LNCAP (cell line): ENCODE measurements at regions not wholly inside any gene's neighbourhood (a gene's known extent, or its start where the extent isn't known, plus 50 kb on each side); places are given as distances from the start of the nearest gene placed in this dataset.

ENCODE experiments used
- TF ChIP-seq, protein P1 (sequence below): fragments of 450-650 bp; IDR thresholded peaks from 2 replicates; pipeline ENCODE4 v1.5.1; 2017; ENCODE audit warnings: mild to moderate bottlenecking

- TF ChIP-seq, protein P1, sequence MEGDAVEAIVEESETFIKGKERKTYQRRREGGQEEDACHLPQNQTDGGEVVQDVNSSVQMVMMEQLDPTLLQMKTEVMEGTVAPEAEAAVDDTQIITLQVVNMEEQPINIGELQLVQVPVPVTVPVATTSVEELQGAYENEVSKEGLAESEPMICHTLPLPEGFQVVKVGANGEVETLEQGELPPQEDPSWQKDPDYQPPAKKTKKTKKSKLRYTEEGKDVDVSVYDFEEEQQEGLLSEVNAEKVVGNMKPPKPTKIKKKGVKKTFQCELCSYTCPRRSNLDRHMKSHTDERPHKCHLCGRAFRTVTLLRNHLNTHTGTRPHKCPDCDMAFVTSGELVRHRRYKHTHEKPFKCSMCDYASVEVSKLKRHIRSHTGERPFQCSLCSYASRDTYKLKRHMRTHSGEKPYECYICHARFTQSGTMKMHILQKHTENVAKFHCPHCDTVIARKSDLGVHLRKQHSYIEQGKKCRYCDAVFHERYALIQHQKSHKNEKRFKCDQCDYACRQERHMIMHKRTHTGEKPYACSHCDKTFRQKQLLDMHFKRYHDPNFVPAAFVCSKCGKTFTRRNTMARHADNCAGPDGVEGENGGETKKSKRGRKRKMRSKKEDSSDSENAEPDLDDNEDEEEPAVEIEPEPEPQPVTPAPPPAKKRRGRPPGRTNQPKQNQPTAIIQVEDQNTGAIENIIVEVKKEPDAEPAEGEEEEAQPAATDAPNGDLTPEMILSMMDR: no peak
Measured at GRCh38 chr2:183868153-183868552, 730.2 kb upstream of the ZNF804A start.

- TF ChIP-seq, protein P1: no peak
Measured at GRCh38 chr2:183868707-183869106, 729.6 kb upstream of the ZNF804A start.

- TF ChIP-seq, protein P1: no peak
Measured at GRCh38 chr2:183872131-183872530, 726.2 kb upstream of the ZNF804A start.

DNA sequence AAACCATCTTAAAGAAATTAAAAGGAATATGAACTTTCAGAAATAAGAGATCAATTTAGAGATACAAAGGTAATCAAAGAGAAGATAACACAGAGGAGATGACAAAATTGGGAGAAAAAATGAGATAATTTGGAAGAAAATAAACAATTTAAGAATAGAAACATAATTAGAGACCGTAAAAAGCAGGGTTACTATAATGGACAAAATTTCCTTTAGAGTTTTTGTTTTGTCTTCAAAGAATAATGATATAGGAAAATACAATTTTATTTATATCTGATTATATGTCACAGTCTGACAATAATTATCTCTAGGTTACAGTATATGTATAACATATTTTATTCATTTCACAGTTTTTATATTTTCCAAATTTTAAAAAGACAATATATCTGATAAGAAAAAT lies 716.4 kb upstream of the ZNF804A start:
- TF ChIP-seq, protein P1: no peak

DNA sequence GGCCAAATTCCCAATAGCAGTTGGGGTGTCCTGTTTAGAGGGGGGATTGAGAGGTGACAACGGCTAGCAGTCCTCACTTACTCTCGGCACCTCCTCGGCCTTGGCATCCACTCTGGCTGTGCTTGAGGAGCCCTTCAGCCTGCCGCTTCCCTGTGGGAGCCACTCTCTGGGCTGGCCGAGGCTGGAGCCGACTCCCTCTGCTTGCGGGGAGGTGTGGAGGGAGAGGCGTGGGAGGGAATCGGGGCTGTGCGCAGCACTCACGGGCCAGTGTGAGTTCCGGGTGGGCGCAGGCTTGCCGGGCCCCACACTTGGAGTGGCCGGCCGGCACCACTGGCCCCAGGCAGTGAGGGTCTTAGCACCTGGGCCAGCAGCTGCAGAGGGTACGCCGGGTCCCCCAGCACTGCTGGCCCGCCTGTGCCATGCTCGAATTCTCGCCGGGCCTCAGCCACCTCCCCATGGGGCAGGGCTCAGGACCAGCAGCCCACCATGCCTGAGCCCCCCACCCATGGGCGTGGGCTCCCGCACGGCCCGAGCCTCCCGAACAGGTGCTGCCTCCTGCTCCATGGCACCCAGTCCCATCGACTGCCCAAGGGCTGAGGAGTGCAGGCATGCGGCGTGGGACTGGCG lies 705.9 kb upstream of the ZNF804A start:
- TF ChIP-seq, protein P1: no peak

DNA sequence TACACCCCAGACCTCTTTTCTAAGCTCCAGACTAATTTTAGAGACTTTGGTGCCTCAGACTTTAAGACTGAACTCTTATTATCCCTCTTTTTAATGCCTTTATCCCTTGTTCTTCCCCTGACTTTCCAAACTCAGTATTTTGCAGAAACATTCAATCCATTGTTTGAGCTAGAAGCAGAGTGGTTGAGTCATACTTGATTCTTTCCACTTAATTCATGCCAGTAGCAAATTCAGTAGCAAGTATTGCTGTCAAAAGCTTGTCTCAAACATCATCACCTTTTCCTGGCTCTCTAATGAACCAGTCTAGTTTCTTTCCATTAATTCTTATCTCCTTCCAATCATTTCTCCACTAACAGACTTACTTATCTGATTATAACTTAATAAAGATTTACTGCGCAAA lies 699.7 kb upstream of the ZNF804A start:
- TF ChIP-seq, protein P1: no peak

DNA sequence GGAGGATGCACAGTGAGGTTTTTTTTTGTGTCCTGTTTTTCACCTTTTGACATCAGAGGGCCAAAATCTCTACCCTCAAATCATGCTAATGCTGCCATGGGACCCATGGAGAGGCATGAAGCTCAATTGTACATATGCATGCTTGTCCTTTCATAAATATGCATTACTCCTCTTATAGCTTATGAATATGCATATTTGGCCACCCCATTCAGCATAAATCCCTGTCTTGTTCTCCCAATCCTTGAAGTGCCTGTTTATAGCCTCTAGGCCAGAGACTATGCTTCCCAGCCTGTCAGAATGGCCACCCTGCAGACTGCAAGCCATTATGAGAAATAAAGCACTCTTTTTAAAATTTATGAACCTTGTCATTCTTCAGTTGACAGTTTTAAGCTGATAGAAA lies 696.4 kb upstream of the ZNF804A start:
- TF ChIP-seq, protein P1: no peak

DNA sequence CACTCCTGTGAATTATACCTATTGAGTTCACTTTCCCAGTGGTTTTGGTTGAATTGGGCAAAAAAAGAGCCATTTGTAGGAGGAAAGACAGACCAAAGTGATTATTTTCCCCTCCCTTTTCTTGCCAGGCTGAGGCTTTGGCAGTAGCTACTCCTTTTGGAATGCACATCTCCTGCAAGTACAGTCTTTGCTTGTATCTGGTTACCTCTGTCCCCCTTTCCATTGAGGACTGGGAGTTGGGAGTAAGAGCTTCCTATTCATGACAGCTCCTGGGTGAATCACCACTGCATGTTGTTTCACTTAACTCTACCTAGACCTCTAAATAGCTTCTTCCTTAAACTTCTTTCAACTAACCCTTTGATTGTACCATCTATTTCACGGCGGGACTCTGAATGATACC lies 695.3 kb upstream of the ZNF804A start:
- TF ChIP-seq, protein P1: no peak
